ENCODE measurements at regions not wholly inside any gene's neighbourhood (a gene's known extent, or its start where the extent isn't known, plus 50 kb on each side); places are given as distances from the start of the nearest gene placed in this dataset.

- Mint-ChIP-seq H3K27ac (no peak overlapping the region), H3K4me1 (peaks cover 0 to 2% (median under 1%) of the 10 kb centered on the region in 4 donors), H3K4me3 (no peak overlapping the region), H3K36me3 (peaks cover 0 to 33% (median 5%) of the 10 kb centered on the region in 3 donors), H3K27me3 (peaks cover 17 to 79% (median 51%) of the 10 kb centered on the region in 5 donors), H3K9me3 (peaks cover 4 to 39% (median 28%) of the 10 kb centered on the region in 9 donors)
- POLR2A ChIA-PET = no interaction called here
- ATAC-seq (no peak), DNase-seq (no peak)
These were observed 110.9 kb upstream of the ATP2B2 start for GRCh38 chr3:10616321-10616720.

DNA sequence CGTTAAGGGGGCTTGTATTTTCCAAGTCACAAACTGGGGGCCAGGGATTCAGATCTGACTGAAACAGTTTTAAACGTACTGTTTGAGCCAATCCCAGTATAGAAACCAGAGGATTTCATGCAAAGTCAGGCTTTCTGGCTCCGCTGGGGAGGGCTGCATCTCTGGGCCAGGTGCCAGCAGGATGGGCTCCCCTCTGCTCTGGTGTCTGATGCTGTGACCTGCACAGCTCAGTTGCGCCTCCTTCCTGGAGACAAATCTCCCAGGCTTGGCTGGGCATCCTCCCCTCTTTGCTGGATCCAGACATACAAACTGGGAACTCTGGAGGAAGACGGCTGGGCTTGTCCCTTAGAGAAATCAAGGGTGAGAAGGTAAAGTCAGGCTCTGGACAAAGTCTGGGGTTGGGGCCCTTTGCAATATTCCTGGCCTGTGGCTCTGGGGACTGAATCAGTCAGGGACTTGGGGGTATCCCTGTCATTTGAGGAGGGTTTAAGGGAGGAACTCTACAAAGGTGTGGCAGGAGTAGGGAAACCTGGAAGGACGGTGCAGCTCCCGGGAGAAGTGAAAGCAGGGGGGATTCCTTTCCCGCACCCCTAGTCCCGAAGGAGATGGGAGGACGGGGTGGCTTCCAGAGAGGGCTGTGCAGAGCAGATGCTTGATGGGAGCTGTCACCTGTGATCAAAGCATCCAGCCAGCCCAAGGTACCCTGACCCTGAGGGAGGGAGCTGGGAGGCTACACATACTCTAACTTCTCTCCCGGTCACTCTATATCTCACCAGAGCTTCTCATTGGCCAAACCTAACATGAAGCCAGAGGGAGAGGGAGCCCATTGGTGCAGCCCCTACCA is 114.8 kb upstream of the ATP2B2 start:
- peaks cover 9 to 56% (median 21%) of the 10 kb centered on the region in 5 donors for H3K27me3 Mint-ChIP-seq
- H3K9me3 Mint-ChIP-seq = peaks cover 0 to 4% (median 0%) of the 10 kb centered on the region in 9 donors
- ATAC-seq (no peak), DNase-seq (no peak)
- POLR2A ChIA-PET = no interaction called here
- peaks cover 0 to 2% (median 0%) of the 10 kb centered on the region in 4 donors for H3K4me1 Mint-ChIP-seq
- peaks cover 0 to 4% (median 0%) of the 10 kb centered on the region in 3 donors for H3K36me3 Mint-ChIP-seq
- no peak overlapping the region for H3K4me3 Mint-ChIP-seq
- no peak overlapping the region for H3K27ac Mint-ChIP-seq

DNA sequence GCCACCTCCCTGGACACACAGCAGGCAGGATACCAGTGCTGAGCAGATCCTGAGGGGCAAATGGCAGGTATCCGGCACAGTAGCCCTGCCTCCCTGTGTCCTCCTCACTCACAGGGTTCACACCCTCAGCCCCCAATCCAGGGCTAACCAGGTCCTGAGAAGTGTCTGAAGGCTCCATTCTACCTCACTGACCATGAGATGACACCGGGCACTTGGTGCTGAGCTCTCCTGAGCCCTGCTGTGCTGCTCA is 115.4 kb upstream of the ATP2B2 start:
- peaks cover 0 to 4% (median 0%) of the 10 kb centered on the region in 9 donors for H3K9me3 Mint-ChIP-seq
- H3K27me3 Mint-ChIP-seq = peaks cover 9 to 54% (median 21%) of the 10 kb centered on the region in 5 donors
- ATAC-seq (no peak), DNase-seq (no peak)
- POLR2A ChIA-PET = no interaction called here
- H3K4me3 Mint-ChIP-seq = no peak overlapping the region
- peaks cover 0 to 2% (median 0%) of the 10 kb centered on the region in 4 donors for H3K4me1 Mint-ChIP-seq
- no peak overlapping the region for H3K27ac Mint-ChIP-seq
- H3K36me3 Mint-ChIP-seq = peaks cover 0 to 4% (median 0%) of the 10 kb centered on the region in 3 donors

GRCh38 chr3:10623578-10624275 is 118.3 kb upstream of the ATP2B2 start:
- peaks cover 2 to 36% (median 18%) of the 10 kb centered on the region in 5 donors for H3K27me3 Mint-ChIP-seq
- no peak overlapping the region for H3K4me3 Mint-ChIP-seq
- H3K4me1 Mint-ChIP-seq = peaks cover 0 to 4% (median 0%) of the 10 kb centered on the region in 4 donors
- no peaks in the 10 kb centered on the region for H3K9me3 Mint-ChIP-seq
- no peaks in the 10 kb centered on the region for H3K36me3 Mint-ChIP-seq
- ATAC-seq = no peak
- POLR2A ChIA-PET = no interaction called here
- no peak overlapping the region for H3K27ac Mint-ChIP-seq
- no peak for DNase-seq

DNA sequence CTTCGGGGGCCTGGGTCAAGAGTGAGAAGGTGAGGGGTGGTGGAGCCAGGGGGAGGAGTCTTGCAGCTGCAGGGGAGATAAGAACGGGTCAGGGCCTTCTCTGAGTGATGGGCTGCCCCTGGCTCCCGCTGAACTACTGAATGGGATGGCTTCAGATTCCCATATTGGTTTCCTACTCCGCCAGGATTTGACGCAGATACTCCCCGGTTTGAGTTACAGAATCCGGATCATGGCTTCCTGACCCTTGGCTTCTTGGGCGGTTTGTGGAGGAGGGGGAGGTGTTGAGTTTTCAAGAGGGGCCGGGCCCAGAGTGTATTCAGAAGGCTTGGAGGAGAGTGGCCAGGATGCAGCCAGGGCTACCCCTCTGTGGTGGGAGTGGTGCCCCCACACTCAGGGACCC is 119.9 kb upstream of the ATP2B2 start:
- no peak for DNase-seq
- Mint-ChIP-seq H3K27ac (no peak overlapping the region), H3K36me3 (no peaks in the 10 kb centered on the region), H3K4me1 (peaks cover 0 to 5% (median 0%) of the 10 kb centered on the region in 4 donors), H3K4me3 (no peak overlapping the region), H3K27me3 (peaks cover under 1 to 26% (median 9%) of the 10 kb centered on the region in 5 donors), H3K9me3 (no peaks in the 10 kb centered on the region)
- POLR2A ChIA-PET = no interaction called here
- ATAC-seq = no peak

DNA sequence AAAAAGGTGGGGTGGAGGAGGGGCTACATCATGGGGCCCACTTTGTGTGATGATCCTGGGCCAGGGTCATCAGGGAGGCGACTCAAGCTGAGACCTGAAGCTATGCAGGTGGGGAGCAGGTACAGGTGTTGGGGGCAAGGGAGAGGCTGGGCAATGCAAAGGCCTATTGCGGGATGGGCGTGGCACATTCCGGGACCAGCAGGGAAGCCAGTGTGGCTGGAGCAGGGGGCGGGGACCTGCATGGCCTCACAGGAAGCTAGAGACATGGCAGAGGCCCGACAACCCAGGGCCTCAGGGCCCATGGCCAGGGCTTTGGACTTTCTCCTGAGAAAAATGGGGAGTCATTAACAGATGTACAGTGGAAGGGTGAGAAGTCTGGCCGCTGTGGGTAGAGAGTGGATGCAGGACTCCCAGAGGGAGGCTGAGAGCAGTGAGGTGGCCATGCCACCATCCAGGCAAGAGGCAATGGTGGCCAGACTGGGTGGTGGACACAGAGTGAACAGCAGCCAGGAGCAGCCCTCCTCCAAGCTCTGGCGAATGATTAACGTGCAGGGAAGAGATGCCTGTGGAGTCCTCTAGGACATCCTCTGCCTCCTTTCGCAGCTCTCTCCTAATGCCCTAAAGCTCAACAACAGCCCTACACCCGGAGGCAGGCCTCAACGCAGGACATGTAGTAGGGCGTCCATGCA is 122.6 kb upstream of the ATP2B2 start:
- H3K4me1 Mint-ChIP-seq = peaks cover 0 to 5% (median 0%) of the 10 kb centered on the region in 4 donors
- peaks cover 3 to 16% (median 11%) of the 10 kb centered on the region in 5 donors for H3K27me3 Mint-ChIP-seq
- DNase-seq (no peak), ATAC-seq (no peak)
- H3K9me3 Mint-ChIP-seq = no peaks in the 10 kb centered on the region
- H3K4me3 Mint-ChIP-seq = no peak overlapping the region
- H3K27ac Mint-ChIP-seq = no peak overlapping the region
- POLR2A ChIA-PET = no interaction called here
- no peaks in the 10 kb centered on the region for H3K36me3 Mint-ChIP-seq

DNA sequence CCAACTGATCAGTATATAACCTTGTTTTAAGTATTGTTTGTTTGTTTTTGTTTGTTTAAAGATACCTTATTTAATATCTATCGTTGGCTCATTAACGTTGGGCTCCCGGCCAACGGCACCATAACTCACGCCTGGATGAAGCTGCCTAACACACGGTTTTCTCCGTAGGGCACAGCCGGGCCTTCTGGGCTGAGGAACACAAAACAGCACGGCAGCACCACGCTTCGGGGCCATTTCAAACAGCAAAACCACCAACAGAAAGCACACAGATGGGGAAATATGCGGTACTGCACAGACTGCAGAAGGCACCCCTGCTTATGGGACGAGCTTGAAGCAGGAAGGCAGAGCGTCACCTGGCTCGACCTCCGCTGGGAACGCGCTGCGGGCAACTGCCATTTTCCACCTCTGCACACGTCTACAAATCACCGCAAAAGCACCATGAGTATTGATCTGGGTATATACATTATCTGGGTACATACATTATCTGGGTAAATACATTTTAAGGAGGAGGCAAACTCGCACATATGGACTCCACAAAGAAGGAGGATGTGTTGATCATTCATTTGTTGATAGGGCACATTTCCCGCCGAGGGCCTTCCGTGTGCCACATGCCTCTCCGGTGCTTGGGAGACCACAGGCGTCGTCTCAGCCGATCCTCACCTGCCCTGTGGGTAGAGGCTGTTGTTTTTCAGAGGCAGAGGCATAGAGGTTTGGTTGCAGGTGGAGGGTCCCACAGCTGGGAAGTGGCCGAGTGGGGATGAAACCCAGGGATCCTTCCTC is 123.7 kb upstream of the ATP2B2 start:
- H3K27ac Mint-ChIP-seq = no peak overlapping the region
- H3K4me1 Mint-ChIP-seq = peaks cover 0 to 5% (median 0%) of the 10 kb centered on the region in 4 donors
- POLR2A ChIA-PET = no interaction called here
- DNase-seq (no peak), ATAC-seq (no peak)
- H3K36me3 Mint-ChIP-seq = no peaks in the 10 kb centered on the region
- H3K4me3 Mint-ChIP-seq = no peak overlapping the region
- peaks cover 9 to 26% (median 13%) of the 10 kb centered on the region in 5 donors for H3K27me3 Mint-ChIP-seq
- no peaks in the 10 kb centered on the region for H3K9me3 Mint-ChIP-seq

DNA sequence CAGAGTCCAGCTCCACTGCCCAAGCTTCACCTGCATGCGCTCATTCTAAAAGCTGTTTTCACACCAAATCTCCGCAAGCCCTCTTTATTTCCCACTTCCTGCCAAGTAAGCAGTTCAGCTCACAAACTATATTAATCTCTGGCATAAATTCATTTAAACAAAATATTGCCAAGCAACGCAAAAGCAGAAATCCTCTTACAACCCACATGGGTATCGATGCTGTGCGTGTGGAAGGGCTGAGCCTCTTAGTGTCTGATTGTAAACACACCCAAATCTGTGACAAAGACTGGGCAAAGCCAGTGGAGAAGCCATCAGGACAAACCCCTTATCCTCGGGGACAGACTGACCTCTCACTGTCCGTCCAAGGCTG is 124.3 kb upstream of the ATP2B2 start:
- peaks cover 0 to 5% (median 0%) of the 10 kb centered on the region in 4 donors for H3K4me1 Mint-ChIP-seq
- H3K27me3 Mint-ChIP-seq = peaks cover 9 to 32% (median 16%) of the 10 kb centered on the region in 5 donors
- H3K27ac Mint-ChIP-seq = no peak overlapping the region
- POLR2A ChIA-PET = no interaction called here
- DNase-seq (no peak), ATAC-seq (no peak)
- no peaks in the 10 kb centered on the region for H3K9me3 Mint-ChIP-seq
- no peak overlapping the region for H3K4me3 Mint-ChIP-seq
- no peaks in the 10 kb centered on the region for H3K36me3 Mint-ChIP-seq

DNA sequence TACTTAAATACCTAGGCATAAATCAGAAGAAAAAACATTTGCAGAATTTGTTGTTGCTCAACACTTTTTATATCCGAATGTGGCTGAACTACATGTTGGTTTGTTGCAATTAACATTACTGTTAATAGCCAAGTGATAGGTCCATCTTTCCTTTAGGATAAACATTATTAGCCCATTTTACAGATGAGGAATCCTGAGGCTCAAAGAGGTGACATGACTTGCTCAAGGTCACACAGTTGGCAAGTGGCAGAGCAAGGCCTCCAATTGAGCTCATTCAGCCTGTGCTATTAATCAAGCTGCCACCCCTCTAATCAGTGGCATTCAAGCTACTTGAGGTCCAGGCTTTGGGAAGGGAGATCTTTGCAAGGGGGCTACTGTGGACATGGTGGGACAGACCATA is 125.8 kb upstream of the ATP2B2 start:
- no peak for ATAC-seq
- peaks cover 0 to 4% (median under 1%) of the 10 kb centered on the region in 9 donors for H3K9me3 Mint-ChIP-seq
- H3K4me3 Mint-ChIP-seq = no peak overlapping the region
- H3K4me1 Mint-ChIP-seq = peaks cover 0 to 5% (median 0%) of the 10 kb centered on the region in 4 donors
- H3K27me3 Mint-ChIP-seq = peaks cover 9 to 34% (median 16%) of the 10 kb centered on the region in 5 donors
- POLR2A ChIA-PET = no interaction called here
- no peak overlapping the region for H3K27ac Mint-ChIP-seq
- DNase-seq = no peak
- peaks cover 0 to 2% (median 0%) of the 10 kb centered on the region in 3 donors for H3K36me3 Mint-ChIP-seq

GRCh38 chr3:10632125-10632524 is 126.7 kb upstream of the ATP2B2 start:
- no peak for ATAC-seq
- peaks cover 0 to 2% (median 0%) of the 10 kb centered on the region in 4 donors for H3K4me1 Mint-ChIP-seq
- DNase-seq = no peak
- POLR2A ChIA-PET = no interaction called here
- H3K36me3 Mint-ChIP-seq = peaks cover 0 to 7% (median 0%) of the 10 kb centered on the region in 3 donors
- peaks cover 6 to 34% (median 16%) of the 10 kb centered on the region in 5 donors for H3K27me3 Mint-ChIP-seq
- H3K9me3 Mint-ChIP-seq = peaks cover 1 to 13% (median 6%) of the 10 kb centered on the region in 9 donors
- H3K4me3 Mint-ChIP-seq = peak overlapping the region in 1 of 10 donors; percentile 59
- H3K27ac Mint-ChIP-seq = no peak overlapping the region

DNA sequence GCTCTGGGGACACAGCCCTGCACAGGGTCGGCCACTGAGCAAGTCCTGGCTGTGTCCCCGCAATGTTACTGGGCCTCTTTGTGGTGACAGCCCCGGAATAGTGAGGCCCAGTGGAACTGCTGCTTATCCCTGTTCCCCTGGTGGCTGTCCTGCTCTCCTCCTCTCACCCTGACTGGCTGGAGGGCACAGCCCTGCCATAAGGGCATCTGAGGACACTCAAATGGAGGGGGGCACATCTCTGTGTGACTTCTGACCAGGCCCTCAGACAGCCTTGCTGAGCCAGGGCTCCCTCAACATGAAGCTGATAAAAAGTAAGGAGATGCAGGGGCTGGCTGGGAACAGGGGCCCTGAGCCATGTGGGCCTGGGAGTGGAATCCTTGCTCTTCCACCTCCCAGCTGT is 127.4 kb upstream of the ATP2B2 start:
- POLR2A ChIA-PET = interaction anchor here (1.2 kb wide), 1 partner anchor 30 kb away, joined by 3 read pairs; no protein-coding TSS in a partner anchor

GRCh38 chr3:10635446-10636076 is 130.2 kb upstream of the ATP2B2 start:
- DNase-seq = no peak
- Mint-ChIP-seq H3K4me3 (no peak overlapping the region), H3K4me1 (no peaks in the 10 kb centered on the region), H3K9me3 (peaks cover 6 to 38% (median 24%) of the 10 kb centered on the region in 9 donors), H3K27ac (no peak overlapping the region), H3K36me3 (peaks cover 0 to 28% (median 7%) of the 10 kb centered on the region in 3 donors), H3K27me3 (peaks cover 9 to 42% (median 15%) of the 10 kb centered on the region in 5 donors)
- ATAC-seq = no peak
- POLR2A ChIA-PET = no interaction called here

More for the DNA sequence above, 127.4 kb upstream of the ATP2B2 start:
- peaks cover 0 to 13% (median 0%) of the 10 kb centered on the region in 3 donors for H3K36me3 Mint-ChIP-seq
- ATAC-seq = no peak
- H3K27me3 Mint-ChIP-seq = peaks cover 6 to 34% (median 16%) of the 10 kb centered on the region in 5 donors
- peaks cover 0 to 2% (median 0%) of the 10 kb centered on the region in 4 donors for H3K4me1 Mint-ChIP-seq
- no peak overlapping the region for H3K27ac Mint-ChIP-seq
- no peak for DNase-seq
- H3K4me3 Mint-ChIP-seq = no peak overlapping the region
- H3K9me3 Mint-ChIP-seq = peaks cover 4 to 19% (median 12%) of the 10 kb centered on the region in 9 donors

Measured in naive thymus-derived CD8-positive, alpha-beta T cell (primary cell).